ENCODE measurements at regions not wholly inside any gene's neighbourhood (a gene's known extent, or its start where the extent isn't known, plus 50 kb on each side); places are given as distances from the start of the nearest gene placed in this dataset.
"Not testable (repeated sequence)": the region's sequence is repeated elsewhere in the genome, so short reads cannot be mapped to it uniquely, and the experiment has no call there.

DNA sequence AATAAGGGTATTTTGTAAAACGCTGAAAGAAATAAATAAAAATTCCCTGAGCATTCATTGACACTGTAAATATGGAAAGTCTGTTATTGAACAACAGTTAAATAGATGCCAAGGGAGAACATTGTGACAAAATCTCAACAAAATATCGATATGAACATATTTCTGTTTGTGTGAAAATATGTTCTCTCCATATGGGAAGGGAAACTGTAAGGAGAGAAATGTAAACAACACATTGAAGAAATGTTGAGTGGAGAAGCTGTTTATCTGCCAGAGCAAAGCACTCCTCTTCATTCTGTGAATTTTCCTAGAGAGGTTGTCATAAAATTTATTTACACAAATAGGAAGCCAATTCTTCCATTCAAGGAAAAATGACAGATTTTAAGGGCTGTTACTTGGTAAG lies 57.1 kb upstream of the EOMES start:
- no peak for DNase-seq

- DNase-seq, result no peak
These were observed 67.3 kb upstream of the EOMES start for GRCh38 chr3:27789420-27789819.

GRCh38 chr3:27791956-27792355 lies 69.8 kb upstream of the EOMES start:
- DNase-seq, result no peak

DNA sequence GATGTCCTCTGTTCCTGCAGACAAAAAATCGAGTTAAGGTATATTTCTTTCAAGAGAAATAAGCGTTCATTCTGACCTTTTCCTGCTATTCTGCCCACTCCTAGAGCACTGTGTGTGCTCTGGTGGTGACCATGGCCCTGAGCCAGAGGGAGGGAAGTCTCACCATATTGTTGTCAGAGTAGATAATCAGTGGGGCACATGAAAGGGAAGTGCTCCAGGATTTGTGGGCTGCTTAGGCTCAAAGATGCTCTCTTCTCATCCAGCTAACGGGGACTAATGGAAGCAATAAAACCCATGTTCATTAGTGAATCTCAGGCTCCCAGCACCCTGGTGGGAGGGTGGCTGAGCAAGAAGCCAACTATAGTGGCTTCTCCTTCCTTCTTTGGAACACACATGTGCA lies 70.7 kb upstream of the EOMES start:
- no peak for DNase-seq

DNA sequence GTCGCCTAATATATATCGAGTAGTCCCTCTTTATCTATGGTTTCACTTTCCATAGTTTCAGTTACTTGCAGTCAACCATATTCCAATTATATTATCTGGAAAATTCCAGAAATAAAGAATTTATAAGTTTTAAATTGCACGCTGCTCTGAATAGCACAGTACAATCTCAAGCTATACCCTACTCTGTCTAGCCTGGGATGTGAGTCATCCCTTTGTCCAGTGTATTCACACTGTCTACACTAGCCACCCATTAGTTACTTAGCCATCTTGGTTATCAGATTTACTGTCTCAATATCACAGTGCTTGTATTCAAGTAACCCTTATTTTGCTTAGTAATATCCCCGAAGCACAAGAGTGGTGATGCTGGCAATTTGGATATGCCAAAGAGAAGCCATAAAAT lies 72.1 kb upstream of the EOMES start:
- DNase-seq, result no peak

GRCh38 chr3:27796365-27796875 lies 74.3 kb upstream of the EOMES start:
- no peak for DNase-seq

- no peak for DNase-seq
These were observed 75.7 kb upstream of the EOMES start for GRCh38 chr3:27797773-27798172.

GRCh38 chr3:27800261-27800660 lies 78.1 kb upstream of the EOMES start:
- no peak for DNase-seq

DNA sequence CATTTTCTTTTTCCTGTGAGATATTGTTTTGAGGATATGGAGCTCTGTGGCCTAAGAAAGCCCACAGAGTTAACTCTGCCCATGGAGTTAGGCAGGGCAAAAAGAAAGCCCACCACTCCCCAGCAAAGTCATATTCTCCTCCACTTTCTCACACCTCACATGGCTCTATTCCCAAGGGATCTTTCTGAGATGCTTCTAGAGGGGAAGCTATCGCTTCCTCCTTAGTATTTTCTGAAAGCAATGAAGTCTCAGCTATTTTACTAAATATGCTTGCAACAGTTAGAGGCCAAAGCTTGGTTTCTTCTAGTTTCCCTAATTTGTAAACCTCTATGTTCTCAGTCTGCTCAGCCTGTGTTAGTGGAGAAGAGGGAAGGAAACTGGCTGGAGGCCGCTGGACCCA lies 80.3 kb upstream of the EOMES start:
- DNase-seq, result no peak

DNA sequence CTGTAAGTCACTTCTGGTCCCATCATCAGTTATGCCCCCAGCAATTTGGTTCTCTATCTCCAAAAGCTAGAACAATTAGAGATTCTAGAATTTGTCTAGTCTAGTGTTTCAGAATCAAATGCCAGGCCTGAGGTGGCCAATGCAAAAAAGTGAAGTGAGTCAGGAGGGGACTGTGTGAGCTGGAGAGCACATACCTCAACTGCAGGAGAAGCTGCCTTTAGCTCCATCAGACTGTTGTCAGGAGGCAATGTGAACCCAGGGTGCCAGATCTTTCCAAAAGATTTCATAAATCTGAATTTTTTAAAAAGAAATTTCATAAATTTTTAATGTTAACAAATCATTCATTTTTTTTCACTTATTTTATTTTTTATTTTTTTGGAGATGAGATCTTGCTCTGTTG lies 80.7 kb upstream of the EOMES start:
- no peak for DNase-seq

GRCh38 chr3:27805282-27805681 lies 83.2 kb upstream of the EOMES start:
- DNase-seq, result no peak

GRCh38 chr3:27813255-27813654 lies 91.1 kb upstream of the EOMES start:
- no peak for DNase-seq

- DNase-seq, result not testable (repeated sequence)
These were observed 99.5 kb upstream of the EOMES start for GRCh38 chr3:27821609-27822008.

DNA sequence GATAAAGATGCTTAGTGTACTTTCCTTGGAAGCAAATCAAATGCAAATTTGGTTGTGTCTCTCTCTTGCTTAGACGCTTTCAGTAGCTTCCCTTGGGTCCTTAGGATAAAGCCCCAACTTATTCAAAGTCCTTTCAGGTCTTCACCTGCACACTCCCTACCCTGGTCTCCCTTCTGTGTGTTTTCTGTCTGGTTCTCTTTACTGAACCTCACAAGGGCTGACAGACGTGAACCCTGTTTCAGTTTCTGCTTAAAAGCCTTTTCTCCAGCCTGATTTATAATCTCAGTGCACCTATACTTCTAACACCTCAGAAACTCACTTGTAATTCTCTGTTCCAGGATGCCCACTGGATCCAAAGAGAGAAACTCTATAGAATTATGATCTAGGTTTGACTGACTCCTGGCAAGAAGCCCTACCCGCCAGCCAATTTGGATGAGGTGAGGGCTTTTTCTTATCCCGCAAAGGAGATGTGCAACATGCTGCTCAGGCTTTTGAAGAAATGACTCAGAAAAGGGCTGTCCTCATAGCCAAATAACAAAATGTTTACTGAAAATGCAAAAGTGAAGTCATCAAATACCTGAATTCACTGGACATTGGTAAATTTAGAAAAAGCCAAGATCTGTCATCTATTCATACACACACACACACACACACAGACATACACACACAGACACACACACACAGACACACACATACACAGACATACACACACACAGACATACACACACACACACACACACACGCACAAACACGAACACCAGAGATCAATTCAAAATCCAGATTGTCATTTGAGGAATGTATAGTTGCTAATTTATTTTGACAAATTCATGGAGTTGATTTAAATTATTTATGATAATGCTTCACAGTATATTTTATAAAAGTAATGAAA lies 102.4 kb upstream of the EOMES start:
- no peak for DNase-seq

DNA sequence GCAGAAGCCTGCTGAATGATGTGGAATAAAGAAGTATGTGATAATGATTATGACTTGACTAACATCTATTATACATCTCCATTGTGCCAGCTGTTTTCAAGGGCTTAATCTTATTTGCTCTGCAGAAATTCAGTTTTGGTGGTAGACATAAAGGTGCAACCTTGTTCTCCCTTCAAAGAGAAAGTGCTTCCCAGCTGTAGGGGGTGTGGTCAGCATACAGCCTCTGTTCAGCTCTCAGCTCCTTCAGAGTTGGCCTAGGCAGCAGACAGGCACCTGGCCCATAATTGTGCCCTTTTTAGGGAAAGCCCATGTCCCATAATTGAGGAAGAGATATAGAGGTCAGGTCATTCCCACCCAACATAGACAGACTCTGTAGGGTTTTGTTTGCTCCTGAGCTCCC lies 104.3 kb upstream of the EOMES start:
- DNase-seq, result no peak

DNA sequence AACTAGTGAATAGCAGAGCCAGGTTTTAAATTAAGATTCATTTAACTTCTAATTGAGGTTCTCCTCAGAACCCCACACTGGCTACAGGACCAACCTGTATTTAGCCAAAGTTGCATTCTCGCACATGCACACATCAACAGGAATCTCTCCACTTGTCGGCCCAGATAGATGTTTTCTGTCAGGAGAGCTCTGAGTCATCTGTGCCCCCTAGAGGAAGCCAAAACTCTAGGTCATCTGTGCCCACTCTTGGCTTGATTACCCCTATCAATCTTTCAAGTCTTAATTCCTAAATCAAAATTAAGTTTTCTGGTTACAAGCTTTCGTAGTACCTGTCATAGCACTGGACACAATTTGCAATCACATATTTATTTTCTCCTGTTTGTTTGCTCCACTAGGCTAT lies 104.9 kb upstream of the EOMES start:
- no peak for DNase-seq

DNA sequence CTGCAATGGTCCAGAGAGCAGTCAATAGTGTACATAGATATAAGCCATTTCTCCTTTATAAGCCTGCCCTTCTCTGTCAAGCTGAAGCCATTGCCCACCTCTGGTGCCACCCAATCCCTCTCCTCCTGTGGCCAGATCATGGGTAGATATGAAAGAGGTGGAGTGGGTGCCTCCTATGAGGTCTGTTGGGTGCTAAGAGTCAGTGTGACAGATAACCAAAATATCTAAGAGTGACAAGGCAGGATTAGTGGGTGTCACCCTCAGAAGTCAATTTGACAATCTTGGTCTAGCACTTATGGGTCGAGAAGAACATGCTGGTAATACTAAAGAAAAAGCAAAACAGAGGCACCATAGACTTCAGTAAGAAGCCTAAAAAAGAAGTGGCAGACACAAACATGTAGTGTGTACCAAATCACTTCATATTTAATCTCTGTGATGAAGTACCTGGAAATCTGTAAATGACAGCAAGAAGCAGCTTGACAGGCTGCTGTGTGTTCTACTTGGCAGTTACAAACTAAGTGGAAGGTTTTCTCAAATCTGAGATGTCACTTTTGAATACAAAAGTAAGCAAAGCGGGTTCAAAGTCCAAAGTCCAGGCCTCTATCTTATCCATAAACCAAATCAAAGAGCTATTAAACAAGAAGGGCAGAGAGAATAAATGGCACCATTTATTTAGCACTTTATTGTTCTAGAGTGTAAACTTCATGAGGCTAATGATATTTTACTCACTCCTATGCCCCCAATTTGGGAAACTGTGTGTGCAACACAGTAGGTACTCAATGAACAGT lies 118.9 kb upstream of the EOMES start:
- DNase-seq, result no peak

GRCh38 chr3:27844052-27844675 lies 122.0 kb upstream of the EOMES start:
- DNase-seq, result no peak

GRCh38 chr3:27847697-27848096 lies 125.6 kb upstream of the EOMES start:
- no peak for DNase-seq

DNA sequence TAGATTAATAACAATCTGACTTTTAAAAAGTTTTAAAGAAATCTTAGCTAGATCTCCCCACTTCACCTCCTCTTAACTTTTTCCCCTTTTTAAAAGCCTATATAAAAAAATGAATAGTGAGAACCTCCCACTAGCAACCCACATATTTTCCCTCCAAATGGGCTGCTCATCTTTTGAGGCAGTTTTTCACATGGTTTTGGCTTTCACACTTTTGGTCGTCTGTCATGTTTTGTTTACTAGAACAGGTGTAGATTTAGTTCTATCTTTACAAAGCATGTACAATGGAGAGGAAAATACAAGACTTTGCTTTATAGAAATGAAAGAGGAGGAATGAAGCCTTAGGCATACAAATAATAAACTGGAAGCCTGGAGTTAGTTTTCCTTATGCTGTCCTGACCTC lies 126.7 kb upstream of the EOMES start:
- no peak for DNase-seq

- no peak for DNase-seq
These were observed 137.7 kb upstream of the EOMES start for GRCh38 chr3:27859821-27860220.

DNA sequence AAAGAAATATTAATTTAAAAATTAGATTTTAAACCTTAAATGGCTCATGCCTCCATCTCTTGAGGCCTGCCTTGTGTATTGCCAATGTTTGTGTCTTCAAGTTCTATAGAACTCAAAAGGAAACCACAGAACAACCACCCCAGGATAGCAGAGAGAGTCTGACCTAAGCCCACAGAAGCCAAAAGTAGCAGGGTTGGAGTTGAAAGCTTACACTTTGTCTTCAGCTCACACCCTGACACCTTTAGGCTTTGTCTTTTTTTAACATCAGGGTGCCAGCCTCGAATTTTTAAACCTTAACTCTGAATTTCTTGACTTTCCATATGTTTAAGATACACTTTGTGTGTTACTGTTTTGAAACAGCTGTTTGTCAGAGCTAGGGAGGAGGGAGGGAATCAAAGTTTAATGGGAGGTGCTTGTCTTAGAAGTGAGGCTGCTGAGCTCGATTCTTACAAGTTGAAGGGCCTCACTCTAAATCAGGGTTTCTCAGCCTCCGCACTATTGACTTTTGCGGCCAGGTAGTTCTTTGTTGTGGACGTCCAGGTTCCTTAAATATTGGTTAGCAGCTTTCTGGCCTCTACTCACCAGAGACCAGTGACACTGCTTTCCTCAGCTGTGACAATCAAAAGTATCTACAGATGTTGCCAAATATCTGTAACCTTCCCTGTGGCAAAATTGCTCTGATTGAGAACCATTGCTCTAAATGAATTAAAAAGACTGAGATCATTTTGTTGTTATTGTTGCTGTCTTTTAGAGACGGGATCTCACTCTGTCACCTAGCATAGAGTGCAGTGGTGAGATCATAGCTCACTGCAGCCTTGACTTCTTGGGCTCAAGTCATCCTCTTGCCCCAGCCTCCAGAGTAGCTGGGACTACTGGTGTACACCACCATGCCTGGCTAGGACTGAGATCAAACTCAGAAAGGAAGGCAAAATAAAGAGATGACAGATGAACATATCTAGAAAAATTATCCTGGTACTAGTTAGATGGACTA lies 139.2 kb upstream of the EOMES start:
- DNase-seq, result no peak

Data from occipital lobe (tissue), 1 donor.